ENCODE measurements at regions not wholly inside any gene's neighbourhood (a gene's known extent, or its start where the extent isn't known, plus 50 kb on each side); places are given as distances from the start of the nearest gene placed in this dataset.
"Not testable (repeated sequence)": the region's sequence is repeated elsewhere in the genome, so short reads cannot be mapped to it uniquely, and the experiment has no call there.

DNA sequence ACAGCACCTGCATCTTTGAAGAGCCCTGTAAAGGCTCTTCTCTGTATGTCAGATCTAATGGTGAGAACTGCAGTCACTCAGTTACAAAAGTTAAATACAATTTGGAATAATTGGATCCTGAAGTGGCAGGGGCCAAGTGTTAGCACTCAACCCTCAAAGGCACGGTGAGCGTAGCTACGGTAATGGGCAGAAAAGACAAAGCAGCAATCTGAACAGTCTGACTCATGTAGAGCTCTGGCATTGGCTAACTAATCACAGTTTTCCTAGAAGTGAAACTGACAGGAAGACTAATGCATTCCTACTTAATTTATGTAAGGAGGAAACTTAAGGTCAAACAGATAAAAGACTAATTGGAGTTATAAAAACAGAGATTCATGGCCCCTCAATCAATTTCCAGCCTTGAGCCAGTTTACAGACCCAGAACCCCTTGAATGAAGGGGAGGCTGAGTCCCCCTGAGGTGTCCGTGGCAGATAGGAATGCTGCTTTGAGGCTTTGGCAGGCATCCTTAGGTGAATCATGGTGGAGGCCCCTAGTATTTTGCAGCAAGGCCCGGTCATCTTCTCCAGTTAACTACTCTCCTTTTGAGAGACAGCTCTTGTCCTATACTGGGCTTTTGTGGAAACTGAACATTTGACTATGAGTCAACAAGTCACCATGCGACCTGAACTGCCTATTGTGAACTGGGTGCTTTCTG is 450.7 kb downstream of the ZNF33B start:
- not testable (repeated sequence) for TF ChIP-seq EZH2 (IDR thresholded peaks at IDR 0.05; ENCODE audit: insufficient read depth, poor library complexity, severe bottlenecking); EZH2phosphoT487 (IDR thresholded peaks at IDR 0.05; ENCODE audit: insufficient read depth, low read depth)

All from GM23248 (cell line).